ENCODE measurements at regions not wholly inside any gene's neighbourhood (a gene's known extent, or its start where the extent isn't known, plus 50 kb on each side); places are given as distances from the start of the nearest gene placed in this dataset.

- no peak for DNase-seq
Observed at GRCh38 chr4:23388699-23389395, 501.0 kb downstream of the PPARGC1A start.

GRCh38 chr4:23388255-23388654 lies 501.6 kb downstream of the PPARGC1A start:
- no peak for DNase-seq

- DNase-seq = no peak
Observed at GRCh38 chr4:23384741-23385140, 505.1 kb downstream of the PPARGC1A start.

GRCh38 chr4:23382879-23383278 lies 507.0 kb downstream of the PPARGC1A start:
- DNase-seq = no peak

DNA sequence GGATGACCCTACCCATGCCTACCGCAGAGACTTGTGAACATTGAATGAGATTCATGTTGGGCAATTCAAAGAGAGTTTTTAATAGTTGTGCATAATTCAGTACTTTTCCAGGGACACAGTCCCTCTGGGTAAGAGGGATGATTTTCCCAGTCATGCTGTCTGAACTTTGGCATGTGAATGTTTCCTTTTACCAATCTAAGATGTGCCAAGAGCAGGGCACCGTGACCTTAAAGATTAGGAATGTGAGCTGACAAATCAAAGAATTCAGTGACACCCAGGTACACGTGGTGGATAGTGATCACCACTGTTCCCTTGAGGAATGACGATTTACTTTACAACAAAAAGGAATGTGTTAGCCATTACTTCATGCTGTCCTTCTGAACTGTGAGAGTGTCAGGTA lies 515.6 kb downstream of the PPARGC1A start:
- DNase-seq = no peak

DNA sequence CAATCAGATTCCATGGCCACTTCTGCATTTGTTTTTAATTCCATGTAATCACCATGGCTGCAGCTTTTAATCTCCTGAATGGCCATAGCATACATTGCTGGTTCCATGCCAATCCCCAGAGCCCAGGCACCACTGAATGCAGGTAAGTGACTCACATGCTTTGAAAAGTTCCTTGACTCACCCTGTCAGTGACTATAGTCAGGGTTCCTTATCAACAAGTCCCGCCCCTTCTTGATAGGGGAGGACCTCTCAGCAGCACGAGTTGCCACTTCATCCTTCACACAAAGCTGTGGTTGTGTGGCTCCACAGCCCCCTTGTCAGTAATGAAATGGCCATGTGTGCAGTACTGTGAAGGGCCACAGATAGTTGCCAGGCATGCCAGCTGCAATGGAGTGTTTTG lies 516.6 kb downstream of the PPARGC1A start:
- no peak for DNase-seq

DNA sequence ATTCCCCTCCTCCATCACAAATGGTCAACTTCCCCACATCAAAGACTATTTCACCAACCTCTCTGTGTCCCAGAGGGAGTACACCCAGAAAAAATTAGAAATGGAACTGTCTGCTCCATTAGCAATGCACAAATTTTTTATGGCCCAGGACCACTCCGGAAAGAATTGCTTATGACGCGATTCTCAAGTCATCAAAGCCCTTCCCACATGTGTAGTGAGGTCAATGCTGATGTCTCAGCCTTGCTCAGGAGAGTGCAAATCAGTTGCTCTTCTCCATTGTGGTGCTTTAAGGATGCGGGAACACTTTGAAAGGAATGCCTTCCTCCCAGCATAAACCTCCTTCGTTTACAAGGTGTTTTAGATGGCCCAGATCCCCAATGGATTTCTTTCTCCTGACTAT lies 518.3 kb downstream of the PPARGC1A start:
- no peak for DNase-seq

DNA sequence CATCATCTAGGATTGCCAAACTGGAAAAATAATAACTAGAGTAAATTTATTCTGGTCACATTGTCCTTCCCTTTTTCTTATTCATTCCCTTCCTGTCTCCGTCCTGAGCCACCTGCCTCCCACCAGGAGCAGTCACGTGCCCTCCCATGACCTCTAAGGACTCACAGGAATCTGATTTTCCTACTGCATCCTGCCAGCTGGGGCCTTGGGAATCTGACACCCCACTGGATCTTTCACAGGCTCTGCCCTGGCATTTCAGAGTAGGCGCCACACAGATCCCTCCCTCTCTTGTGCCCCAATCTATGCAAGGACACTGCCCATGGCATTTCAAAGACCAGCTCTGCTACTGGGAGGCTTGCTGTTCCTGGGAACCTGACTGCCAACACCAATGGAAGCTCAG lies 520.5 kb downstream of the PPARGC1A start:
- DNase-seq = no peak

DNA sequence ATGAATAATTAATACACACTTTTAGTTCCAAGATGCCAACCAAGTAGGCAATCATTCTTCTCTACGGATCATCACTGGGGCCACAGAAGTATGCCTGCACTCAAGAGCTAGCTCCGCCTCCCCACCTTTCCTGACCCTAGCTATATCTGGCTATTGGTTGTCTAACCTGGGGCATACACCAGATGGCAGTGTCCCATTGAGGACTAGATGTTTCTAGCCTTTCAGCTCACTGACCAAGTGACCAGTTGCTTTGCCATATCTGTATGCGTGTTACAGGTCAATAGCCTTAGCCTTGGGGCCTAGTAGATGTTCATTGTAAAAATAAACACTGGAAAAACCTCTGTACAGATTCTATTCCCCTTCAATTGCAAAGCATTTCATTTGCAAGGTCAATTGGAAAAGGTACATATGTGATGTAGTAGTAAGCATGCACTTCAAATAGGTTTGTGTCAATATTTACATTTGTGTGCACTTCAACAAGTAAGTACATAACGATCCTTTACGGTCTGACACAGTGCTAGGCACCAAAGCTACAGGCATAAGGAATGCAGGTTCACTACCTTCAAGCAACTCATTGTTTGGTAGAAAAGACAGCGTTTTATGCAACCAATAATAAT lies 521.7 kb downstream of the PPARGC1A start:
- no peak for DNase-seq

DNA sequence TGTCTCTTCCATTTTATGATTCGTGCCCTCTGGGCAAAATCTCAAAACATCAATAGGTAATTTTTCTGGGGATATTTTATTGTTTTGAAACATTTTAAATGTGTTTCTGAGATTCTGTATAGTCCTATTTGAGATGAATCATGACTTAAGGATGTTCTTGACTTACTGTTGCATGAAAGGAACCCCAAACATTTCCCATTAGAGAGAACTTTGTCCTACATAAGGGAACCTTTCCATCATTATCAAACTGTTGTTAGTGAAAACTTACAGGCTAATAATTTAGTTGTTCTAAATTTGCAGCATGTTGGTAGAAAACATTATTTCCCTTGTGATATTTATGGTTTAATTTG lies 523.3 kb downstream of the PPARGC1A start:
- DNase-seq = no peak

GRCh38 chr4:23365871-23366556 lies 523.8 kb downstream of the PPARGC1A start:
- no peak for DNase-seq

DNA sequence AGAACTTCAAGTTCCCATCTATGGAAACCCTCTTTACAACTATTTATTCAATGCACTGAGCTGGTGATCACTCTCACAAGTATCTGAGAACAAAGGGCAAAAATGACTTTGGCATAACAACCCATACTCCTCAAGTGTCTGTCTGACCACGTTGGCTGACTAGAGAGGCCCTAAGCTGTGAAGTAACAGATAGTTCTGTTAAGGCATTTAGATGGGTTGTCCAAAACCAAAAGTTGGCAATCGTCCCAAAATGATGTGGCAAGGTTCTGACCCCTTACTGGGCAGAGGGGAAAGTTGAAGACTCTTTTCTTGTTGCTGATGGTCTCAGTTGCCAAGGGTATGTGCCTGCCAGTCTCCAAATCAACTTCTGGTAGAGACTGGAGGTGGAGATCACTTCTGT lies 524.8 kb downstream of the PPARGC1A start:
- no peak for DNase-seq

GRCh38 chr4:23364167-23364566 lies 525.7 kb downstream of the PPARGC1A start:
- no peak for DNase-seq

- DNase-seq = no peak
Observed at GRCh38 chr4:23361453-23361852, 528.4 kb downstream of the PPARGC1A start.

GRCh38 chr4:23360718-23361117 lies 529.1 kb downstream of the PPARGC1A start:
- DNase-seq = no peak

- no peak for DNase-seq
Observed at GRCh38 chr4:23355258-23355657, 534.6 kb downstream of the PPARGC1A start.

DNA sequence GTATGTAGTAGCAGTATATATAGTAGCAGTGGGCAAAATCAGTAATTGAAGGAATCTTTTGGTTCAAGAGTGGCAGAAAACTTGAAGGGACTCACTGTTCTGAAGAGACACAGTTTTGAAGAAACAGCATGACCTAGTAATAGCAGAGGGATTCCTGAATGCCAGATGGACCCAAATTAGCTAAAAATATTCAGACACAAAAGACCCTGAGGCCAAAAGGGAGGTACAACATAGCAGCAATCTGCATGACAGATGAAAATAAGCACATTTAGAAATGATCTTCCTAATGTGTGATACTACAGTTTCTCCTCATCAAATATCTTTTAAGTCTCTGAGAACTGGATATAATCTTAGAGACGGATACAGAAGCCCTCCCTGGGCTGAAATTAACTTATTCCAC lies 536.6 kb downstream of the PPARGC1A start:
- DNase-seq = no peak

DNA sequence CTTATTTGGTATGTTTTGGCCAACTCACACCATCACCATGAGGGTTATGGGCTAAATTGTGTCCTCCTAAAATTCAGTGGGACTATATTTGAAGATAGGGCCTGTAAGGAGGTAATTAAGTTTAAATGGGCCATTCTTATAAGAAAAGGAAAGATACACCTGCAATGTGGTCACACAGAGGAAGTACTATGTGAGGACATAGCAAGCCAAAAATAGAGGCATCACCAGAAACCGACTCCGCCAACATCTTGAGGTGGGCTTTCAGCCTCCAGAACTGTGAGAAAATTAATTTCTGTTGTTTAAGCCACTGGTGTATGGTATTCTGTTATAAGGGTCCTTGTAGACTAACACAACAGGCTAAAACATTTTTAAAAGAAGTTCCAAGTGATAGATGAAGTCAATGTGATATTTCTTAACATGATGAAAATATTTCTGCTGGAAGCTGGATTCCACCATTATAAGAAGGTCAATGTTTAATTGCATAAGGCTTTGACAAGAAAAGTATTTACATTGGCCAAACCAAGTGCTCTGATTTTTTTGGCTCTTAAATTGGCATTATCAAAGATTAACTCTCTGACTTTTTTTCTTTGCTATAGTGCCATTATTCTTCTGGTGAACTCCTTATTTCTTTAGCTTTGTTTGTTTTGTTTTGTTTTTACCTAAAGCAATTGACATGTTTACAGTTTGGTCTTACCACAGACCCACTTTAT lies 540.9 kb downstream of the PPARGC1A start:
- no peak for DNase-seq

- no peak for DNase-seq
Observed at GRCh38 chr4:23337292-23337691, 552.6 kb downstream of the PPARGC1A start.

DNA sequence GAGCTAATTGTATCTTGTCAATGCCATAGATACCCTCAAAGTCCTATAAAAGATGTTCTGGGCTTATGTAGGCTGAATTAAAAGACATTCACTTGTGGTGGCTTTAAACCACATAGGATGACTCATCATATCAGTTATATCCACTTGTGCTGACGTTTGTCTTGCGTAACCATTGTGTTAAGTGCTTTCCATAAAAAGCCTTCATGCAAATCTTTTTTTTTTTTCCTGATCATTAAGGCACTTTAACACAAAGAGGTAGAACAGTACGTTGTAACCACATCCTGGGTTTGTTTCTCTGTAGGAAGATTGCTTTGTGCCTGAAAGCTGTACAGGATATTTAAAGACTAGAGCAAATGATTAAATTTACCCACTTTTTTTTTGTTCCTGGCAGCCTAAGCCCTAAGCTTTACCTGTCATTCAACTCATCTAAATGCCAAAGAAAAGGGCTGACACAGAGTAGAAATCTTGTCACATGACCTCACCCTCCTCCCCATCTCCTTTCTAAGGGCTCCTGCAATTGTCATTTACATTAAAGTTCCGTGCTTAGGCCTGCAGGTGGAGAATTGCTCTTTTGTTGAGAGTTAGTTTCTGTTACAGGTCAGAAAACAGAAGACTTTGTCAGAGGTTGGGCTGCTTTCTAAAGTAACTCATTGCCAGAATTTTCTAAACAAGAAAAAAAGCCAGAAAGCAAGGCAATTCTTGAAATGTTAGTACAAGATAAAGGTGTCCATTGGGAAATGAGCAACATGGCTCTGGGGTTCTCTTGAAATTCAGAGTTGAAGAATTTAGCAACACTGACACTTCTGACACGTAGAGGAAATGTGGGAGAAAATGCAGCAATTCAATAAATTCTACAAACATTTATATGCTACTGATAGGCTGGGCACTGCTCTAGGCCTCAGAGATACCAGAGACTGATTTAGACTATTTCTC lies 555.6 kb downstream of the PPARGC1A start:
- DNase-seq = no peak

DNA sequence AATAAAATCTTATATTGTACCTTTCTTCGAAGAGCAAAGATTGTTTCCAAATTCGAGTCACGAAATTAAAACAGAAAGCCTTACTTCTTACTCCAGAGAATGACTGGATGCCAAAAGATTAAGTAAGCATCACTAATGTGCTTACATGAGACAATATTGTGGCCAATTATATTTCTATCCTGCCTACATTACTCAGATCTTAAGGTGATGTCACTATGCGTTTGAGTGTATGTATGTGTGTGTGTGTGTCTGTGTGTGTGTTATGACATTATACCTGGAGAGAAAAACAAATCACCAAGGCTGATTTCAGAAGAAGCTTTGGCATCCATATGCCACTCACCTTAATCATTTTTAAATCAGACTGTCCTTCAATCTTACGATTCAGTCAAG lies 556.3 kb downstream of the PPARGC1A start:
- no peak for DNase-seq

GRCh38 chr4:23332313-23332712 lies 557.5 kb downstream of the PPARGC1A start:
- no peak for DNase-seq

DNA sequence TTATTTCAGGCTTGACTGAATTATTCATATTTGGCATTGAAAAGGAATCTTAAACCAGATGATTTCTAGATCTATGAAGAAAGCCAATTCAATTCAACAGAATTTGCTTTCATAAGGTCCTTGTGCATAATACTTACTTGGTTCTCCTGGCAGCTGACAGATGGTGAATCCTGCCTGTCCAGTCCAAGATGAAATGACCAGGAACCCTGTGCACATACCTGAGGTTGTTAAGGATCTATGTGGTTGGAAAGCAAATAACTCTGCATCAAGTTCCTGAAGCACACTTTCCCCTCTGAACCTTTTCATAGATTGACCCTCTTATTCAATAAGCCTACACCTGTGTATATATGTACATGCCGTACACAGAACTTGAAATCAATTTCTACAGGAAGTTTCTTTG lies 562.7 kb downstream of the PPARGC1A start:
- no peak for DNase-seq
